ENCODE measurements at regions not wholly inside any gene's neighbourhood (a gene's known extent, or its start where the extent isn't known, plus 50 kb on each side); places are given as distances from the start of the nearest gene placed in this dataset.

DNA sequence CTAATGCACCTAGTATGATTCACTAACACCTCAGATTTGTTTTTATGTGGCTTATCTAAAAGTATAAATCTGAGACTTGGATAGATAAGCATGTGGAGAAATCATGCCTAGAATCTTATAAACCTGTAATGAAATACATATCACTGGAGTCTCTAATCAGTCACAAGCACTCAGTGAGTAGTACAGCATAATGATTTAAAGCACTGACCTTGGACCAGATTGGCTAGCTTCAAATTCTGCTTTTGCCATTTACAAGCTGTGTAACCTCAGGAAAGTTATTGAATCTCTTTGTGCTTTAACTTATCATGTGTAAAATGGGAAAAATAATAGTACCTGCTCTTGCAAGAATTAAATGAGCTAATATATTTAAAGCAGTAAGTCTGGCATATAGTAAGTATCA lies 61.2 kb upstream of the ALDH1A1 start:
- TF ChIP-seq CTCF (IDR thresholded peaks at IDR 0.05) (no peak), POLR2A (IDR thresholded peaks at IDR 0.05) (no peak)
